NT2/D1 (cell line): ENCODE measurements at regions not wholly inside any gene's neighbourhood (a gene's known extent, or its start where the extent isn't known, plus 50 kb on each side); places are given as distances from the start of the nearest gene placed in this dataset.

Experiments used
- DNase-seq: peaks from one replicate; pipeline ENCODE4 v3.0.0-alpha.2; 2011; ENCODE audit warnings: low read depth, low spot score
- H3K27me3 ChIP-seq: 2 replicates; pipeline ENCODE4 v1.6.0; 2011; ENCODE audit warnings: mild to moderate bottlenecking; ENCODE audit not compliant: insufficient read length, insufficient read depth
- H3K36me3 ChIP-seq: 2 replicates; pipeline ENCODE4 v1.6.1; 2011; ENCODE audit warnings: mild to moderate bottlenecking, low read length, mixed read lengths; ENCODE audit not compliant: insufficient read depth, insufficient read length
- H3K4me1 ChIP-seq: 2 replicates; pipeline ENCODE4 v1.5.1; 2011; ENCODE audit not compliant: insufficient read depth, insufficient read length
- H3K4me3 ChIP-seq: 2 replicates; pipeline ENCODE4 v1.5.1; 2011; ENCODE audit warnings: low read depth; ENCODE audit not compliant: insufficient read length
- H3K9ac ChIP-seq: 2 replicates; pipeline ENCODE4 v1.6.0; 2011; ENCODE audit warnings: low read depth; ENCODE audit not compliant: insufficient read length
- H3K9me3 ChIP-seq: 2 replicates; pipeline ENCODE4 v1.5.1; 2011; ENCODE audit warnings: mild to moderate bottlenecking, low read length; ENCODE audit not compliant: insufficient read depth
- SUZ12 ChIP-seq: IDR thresholded peaks from 2 replicates; pipeline ENCODE4 v1.6.1; 2011; ENCODE audit not compliant: insufficient read length, insufficient read depth; ENCODE audit errors: extremely low read depth
- YY1 ChIP-seq: IDR thresholded peaks from 2 replicates; pipeline ENCODE4 v1.6.1; 2011; ENCODE audit not compliant: insufficient read length, insufficient read depth
- ZNF274 ChIP-seq: IDR thresholded peaks from 2 replicates; pipeline ENCODE4 v1.6.1; 2011; ENCODE audit warnings: mild to moderate bottlenecking, low read depth, low read length

DNA sequence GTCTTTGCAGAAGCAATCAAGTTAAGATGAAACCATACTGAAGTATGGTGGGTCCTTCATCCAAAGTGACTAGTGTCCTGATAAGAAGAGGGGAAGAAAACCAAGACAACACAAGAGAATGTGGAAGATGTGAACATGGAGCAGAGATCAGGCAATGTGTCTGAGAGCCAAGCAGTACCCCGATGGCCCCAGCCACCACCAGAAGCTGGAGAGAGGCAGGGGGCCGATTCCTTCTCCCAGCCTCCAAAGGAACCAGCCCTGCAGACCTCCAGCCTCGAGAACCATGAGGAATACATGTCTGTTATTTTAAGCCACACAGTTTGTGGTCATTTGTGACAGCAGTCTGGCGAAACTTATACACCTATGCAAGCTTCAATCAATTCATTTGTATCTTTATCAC is 93.2 kb downstream of the IRS2 start:
- no peak for DNase-seq
- Histone ChIP-seq H3K27me3 (no peaks in the 10 kb centered on the region), H3K4me3 (no peak overlapping the region), H3K4me1 (no peaks in the 10 kb centered on the region), H3K9me3 (no peaks in the 10 kb centered on the region), H3K36me3 (no peaks in the 10 kb centered on the region), H3K9ac (no peak overlapping the region)
- TF ChIP-seq SUZ12 (no peak), ZNF274 (no peak), YY1 (no peak)

- no peaks in the 10 kb centered on the region for H3K36me3 ChIP-seq
- H3K4me3 ChIP-seq, result no peak overlapping the region
- TF ChIP-seq YY1, result no peak
- DNase-seq, result no peak
- H3K27me3 ChIP-seq, result no peaks in the 10 kb centered on the region
- no peaks in the 10 kb centered on the region for H3K4me1 ChIP-seq
- no peaks in the 10 kb centered on the region for H3K9me3 ChIP-seq
- no peak overlapping the region for H3K9ac ChIP-seq
Observed at GRCh38 chr13:109691689-109692088, 94.7 kb downstream of the IRS2 start.

DNA sequence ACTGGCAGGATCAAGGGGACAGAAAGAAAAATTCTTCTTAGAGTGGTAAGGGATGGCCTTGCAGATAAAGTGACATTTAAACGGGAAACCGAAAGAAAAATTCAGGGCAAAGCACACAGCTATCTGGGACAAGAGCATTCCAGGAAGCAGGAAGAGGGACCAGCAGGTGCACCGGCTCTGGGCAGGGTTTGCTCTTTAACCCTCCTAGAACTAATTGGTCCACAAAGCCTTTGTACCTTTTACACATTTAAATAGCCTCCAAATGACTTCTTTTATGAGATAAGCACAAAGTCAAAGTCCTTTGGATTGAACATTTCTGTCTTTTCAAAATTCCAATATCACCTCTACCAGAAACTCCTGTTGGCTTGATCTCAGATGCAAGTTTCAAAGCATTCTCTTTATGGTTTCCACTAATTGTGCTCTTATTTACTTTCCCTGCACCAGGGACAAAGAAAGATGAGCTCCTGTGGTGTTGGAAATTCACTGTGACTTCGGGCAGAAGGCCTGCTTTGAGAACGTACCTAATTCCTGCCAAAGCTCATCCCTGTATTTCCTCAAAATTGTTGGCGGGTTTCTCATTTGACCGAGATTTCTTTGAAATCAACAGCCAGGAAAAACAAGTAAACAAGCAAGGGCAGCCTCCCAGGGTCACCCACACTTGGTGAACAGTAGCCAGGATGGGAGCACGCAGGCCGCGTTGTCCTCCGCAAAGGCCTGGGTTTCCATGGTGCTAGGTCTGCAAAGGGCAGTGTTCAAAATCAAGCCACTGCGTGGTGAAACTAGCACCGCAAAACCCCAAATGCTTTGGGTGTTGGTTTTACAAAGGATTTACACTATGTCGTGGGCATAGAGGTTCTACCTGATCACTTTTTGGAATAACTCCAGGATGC is 98.6 kb downstream of the IRS2 start:
- DNase-seq, result no peak
- no peak overlapping the region for H3K4me3 ChIP-seq
- H3K9me3 ChIP-seq, result no peaks in the 10 kb centered on the region
- H3K9ac ChIP-seq, result no peak overlapping the region
- H3K27me3 ChIP-seq, result no peaks in the 10 kb centered on the region
- H3K4me1 ChIP-seq, result no peaks in the 10 kb centered on the region
- H3K36me3 ChIP-seq, result no peaks in the 10 kb centered on the region
- TF ChIP-seq YY1 (no peak), SUZ12 (no peak), ZNF274 (no peak)

DNA sequence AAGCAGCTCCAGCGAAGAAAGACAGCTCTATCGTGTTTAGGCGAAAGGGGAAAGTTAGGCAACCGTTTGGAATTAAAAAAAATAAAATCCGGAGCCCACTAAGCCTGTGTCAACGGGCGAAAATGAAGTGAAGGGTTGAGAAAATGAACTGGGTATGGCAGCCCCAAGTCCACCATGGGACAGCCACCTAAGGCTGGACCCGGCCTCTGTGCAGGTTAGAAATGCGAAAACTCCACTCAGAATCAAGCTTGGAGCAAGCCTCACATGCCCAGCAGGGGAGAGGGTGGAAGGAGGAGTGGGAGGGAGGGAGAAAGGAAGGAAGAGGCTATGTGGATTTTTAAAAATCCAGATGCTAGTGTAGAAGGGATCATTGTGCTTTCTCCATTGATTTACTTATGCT is 101.2 kb downstream of the IRS2 start:
- Histone ChIP-seq H3K27me3 (no peaks in the 10 kb centered on the region), H3K4me3 (no peak overlapping the region), H3K9ac (no peak overlapping the region), H3K9me3 (no peaks in the 10 kb centered on the region), H3K4me1 (no peaks in the 10 kb centered on the region), H3K36me3 (no peaks in the 10 kb centered on the region)
- no peak for DNase-seq
- TF ChIP-seq ZNF274 (no peak), SUZ12 (no peak), YY1 (no peak)

- no peak for DNase-seq
- H3K9me3 ChIP-seq, result no peaks in the 10 kb centered on the region
- no peak for TF ChIP-seq SUZ12
- H3K4me3 ChIP-seq, result no peak overlapping the region
- H3K9ac ChIP-seq, result no peak overlapping the region
- no peaks in the 10 kb centered on the region for H3K4me1 ChIP-seq
- H3K27me3 ChIP-seq, result no peaks in the 10 kb centered on the region
- no peaks in the 10 kb centered on the region for H3K36me3 ChIP-seq
Observed at GRCh38 chr13:109684824-109685202, 101.6 kb downstream of the IRS2 start.

DNA sequence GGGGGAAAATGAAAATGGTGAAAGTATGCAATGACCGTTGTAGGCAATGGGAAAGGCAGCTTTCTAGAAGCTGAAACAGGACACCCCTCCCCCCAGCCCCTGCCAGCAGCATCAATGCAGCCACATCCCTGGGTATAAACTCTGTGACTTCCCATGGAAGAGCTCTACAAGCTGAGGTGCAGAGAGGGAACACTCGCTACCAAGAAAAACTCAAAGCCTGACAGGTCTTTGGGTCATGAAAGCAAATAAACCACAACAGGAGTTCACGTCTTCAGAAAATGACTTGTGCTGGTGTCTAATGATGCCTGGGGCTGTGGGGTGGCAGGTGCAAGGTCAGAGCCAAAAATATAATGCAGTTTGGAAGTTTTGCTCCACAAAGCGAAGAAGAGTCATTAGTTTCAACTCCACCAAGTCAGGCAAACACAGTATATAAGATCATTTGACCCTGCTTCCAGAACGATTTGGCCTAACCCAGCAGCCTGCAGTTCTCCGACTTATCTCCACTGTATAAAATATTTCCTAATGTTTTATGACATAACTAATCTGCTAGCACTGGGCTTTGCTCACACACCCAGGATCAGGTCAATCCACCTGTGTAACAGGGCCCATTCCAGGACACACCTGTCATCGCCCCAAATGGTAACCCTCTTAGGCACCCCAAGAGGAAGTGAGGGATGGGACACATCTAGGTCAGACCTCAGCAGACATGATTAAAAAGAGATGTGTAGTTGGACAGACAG is 102.1 kb downstream of the IRS2 start:
- DNase-seq, result no peak
- Histone ChIP-seq H3K4me3 (no peak overlapping the region), H3K36me3 (no peaks in the 10 kb centered on the region), H3K9me3 (no peaks in the 10 kb centered on the region), H3K4me1 (no peaks in the 10 kb centered on the region), H3K27me3 (no peaks in the 10 kb centered on the region), H3K9ac (no peak overlapping the region)
- TF ChIP-seq SUZ12 (no peak), YY1 (no peak), ZNF274 (no peak)

DNA sequence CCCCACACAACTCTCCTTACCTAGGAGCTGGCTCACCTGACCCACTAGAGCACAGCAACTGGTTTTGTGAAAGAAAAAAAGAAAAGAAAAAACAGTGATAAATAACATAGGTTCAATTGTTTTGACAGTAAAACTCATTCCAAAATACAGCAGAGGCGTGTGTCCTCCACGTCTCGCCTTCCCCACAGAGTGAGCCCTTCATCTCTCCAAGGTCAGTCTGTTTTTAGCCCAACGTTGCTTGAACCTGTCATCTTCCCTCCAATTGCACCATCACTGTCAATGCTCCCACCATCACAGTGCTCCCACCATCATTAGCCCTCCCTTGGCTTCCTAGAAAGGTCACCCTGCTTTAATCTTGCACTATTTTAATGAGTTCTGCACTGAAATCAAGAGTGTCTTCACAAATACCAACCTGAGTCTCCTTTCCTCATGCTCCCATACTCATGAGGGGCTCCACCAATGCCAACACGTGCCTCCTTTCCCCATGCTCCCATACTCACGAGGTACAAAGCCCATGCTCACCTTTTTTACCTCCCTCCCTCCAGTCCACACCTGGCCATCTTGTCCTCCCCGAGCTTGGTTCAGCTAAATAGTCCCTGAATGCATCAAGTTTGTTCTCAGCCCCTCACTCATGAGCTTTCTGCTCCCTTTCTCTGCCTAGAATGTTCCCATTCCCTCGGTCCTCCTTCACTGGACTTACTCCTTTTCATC is 103.7 kb downstream of the IRS2 start:
- Histone ChIP-seq H3K9ac (no peak overlapping the region), H3K4me1 (no peaks in the 10 kb centered on the region), H3K4me3 (no peak overlapping the region), H3K36me3 (no peaks in the 10 kb centered on the region), H3K27me3 (no peaks in the 10 kb centered on the region), H3K9me3 (no peaks in the 10 kb centered on the region)
- TF ChIP-seq SUZ12 (no peak), ZNF274 (no peak), YY1 (no peak)
- DNase-seq, result no peak
